HG03342 (cell line): ENCODE measurements at regions not wholly inside any gene's neighbourhood (a gene's known extent, or its start where the extent isn't known, plus 50 kb on each side); places are given as distances from the start of the nearest gene placed in this dataset.
"Not testable (repeated sequence)": the region's sequence is repeated elsewhere in the genome, so short reads cannot be mapped to it uniquely, and the experiment has no call there.

Experiments
- ATAC-seq: cut with Tn5 transposase; IDR thresholded peaks from one replicate; pipeline ENCODE4 v1.9.1; 2021; ENCODE audit warnings: mild to moderate bottlenecking, moderate library complexity; ENCODE audit not compliant: unreplicated experiment

- ATAC-seq, result no peak
These were observed 1764.0 kb downstream of the C4orf33 start for GRCh38 chr4:130859991-130860390.

- ATAC-seq, result no peak
These were observed 1801.0 kb downstream of the C4orf33 start for GRCh38 chr4:130896920-130897319.

GRCh38 chr4:130901321-130901720, 1805.4 kb downstream of the C4orf33 start:
- no peak for ATAC-seq

- ATAC-seq, result no peak
These were observed 1827.0 kb downstream of the C4orf33 start for GRCh38 chr4:130922955-130923354.

- ATAC-seq, result no peak
These were observed 1859.6 kb downstream of the C4orf33 start for GRCh38 chr4:130955520-130955919.

GRCh38 chr4:130985371-130985770, 1889.4 kb downstream of the C4orf33 start:
- no peak for ATAC-seq

- ATAC-seq, result no peak
These were observed 1900.0 kb downstream of the C4orf33 start for GRCh38 chr4:130995988-130996387.

GRCh38 chr4:131001371-131001770, 1905.4 kb downstream of the C4orf33 start:
- no peak for ATAC-seq

- ATAC-seq, result no peak
These were observed 1906.2 kb downstream of the C4orf33 start for GRCh38 chr4:131002132-131002531.

- no peak for ATAC-seq
These were observed 1910.4 kb downstream of the C4orf33 start for GRCh38 chr4:131006388-131006787.

GRCh38 chr4:131011961-131012360, 1916.0 kb downstream of the C4orf33 start:
- not testable (repeated sequence) for ATAC-seq

- ATAC-seq, result no peak
These were observed 1917.3 kb downstream of the C4orf33 start for GRCh38 chr4:131013226-131013625.

- ATAC-seq, result no peak
These were observed 1930.8 kb downstream of the C4orf33 start for GRCh38 chr4:131026771-131027170.

GRCh38 chr4:131044368-131044767, 1948.4 kb downstream of the C4orf33 start:
- no peak for ATAC-seq

- no peak for ATAC-seq
These were observed 1950.9 kb downstream of the C4orf33 start for GRCh38 chr4:131046821-131047220.

GRCh38 chr4:131052646-131053045, 1956.7 kb downstream of the C4orf33 start:
- ATAC-seq, result no peak

GRCh38 chr4:131054489-131055019, 1958.6 kb downstream of the C4orf33 start:
- ATAC-seq, result no peak

- no peak for ATAC-seq
These were observed 1965.8 kb downstream of the C4orf33 start for GRCh38 chr4:131061734-131062133.

- ATAC-seq, result no peak
These were observed 1967.9 kb downstream of the C4orf33 start for GRCh38 chr4:131063878-131064277.

GRCh38 chr4:131081069-131081468, 1985.1 kb downstream of the C4orf33 start:
- ATAC-seq, result no peak

- no peak for ATAC-seq
These were observed 1989.0 kb downstream of the C4orf33 start for GRCh38 chr4:131084997-131085396.

- ATAC-seq, result no peak
These were observed 1995.9 kb downstream of the C4orf33 start for GRCh38 chr4:131091896-131092295.

- ATAC-seq, result no peak
These were observed 1997.4 kb downstream of the C4orf33 start for GRCh38 chr4:131093303-131093702.
